ENCODE measurements at regions not wholly inside any gene's neighbourhood (a gene's known extent, or its start where the extent isn't known, plus 50 kb on each side); places are given as distances from the start of the nearest gene placed in this dataset.

- no peak overlapping the region for H3K27ac ChIP-seq (replicated peaks)
- TF ChIP-seq POLR2AphosphoS5 (IDR thresholded peaks at IDR 0.05; ENCODE audit: low read depth) (no peak), SPI1 (IDR thresholded peaks at IDR 0.05; ENCODE audit: borderline replicate concordance, low read depth) (no peak), GABPA (IDR thresholded peaks at IDR 0.05; ENCODE audit: low read depth) (no peak), CTCF (IDR thresholded peaks at IDR 0.05; ENCODE audit: insufficient read depth, low read length) (no peak), REST (IDR thresholded peaks at IDR 0.05; ENCODE audit: insufficient replicate concordance, low read depth) (no peak)
- no peaks in the 10 kb centered on the region for H3K27me3 ChIP-seq (ENCODE audit: insufficient read depth, poor library complexity, severe bottlenecking)
- no peak overlapping the region for H3K4me3 ChIP-seq (replicated peaks; ENCODE audit: insufficient read depth, low read length)
- DNase-seq (ENCODE audit: low read depth in 1 of 2, low spot score in 1 of 2), result no peak
Observed at GRCh38 chr18:75936862-75937261, 509.4 kb upstream of the SMIM21 start.

GRCh38 chr18:75931079-75931478, 503.6 kb upstream of the SMIM21 start:
- DNase-seq (ENCODE audit: low read depth in 1 of 2, low spot score in 1 of 2), result no peak
- Histone ChIP-seq H3K27ac (replicated peaks) (no peak overlapping the region), H3K27me3 (ENCODE audit: insufficient read depth, poor library complexity, severe bottlenecking) (no peaks in the 10 kb centered on the region), H3K4me3 (replicated peaks; ENCODE audit: insufficient read depth, low read length) (no peak overlapping the region)
- TF ChIP-seq SPI1 (IDR thresholded peaks at IDR 0.05; ENCODE audit: borderline replicate concordance, low read depth), result no peak
- no peak for TF ChIP-seq CTCF (IDR thresholded peaks at IDR 0.05; ENCODE audit: insufficient read depth, low read length)
- TF ChIP-seq GABPA (IDR thresholded peaks at IDR 0.05; ENCODE audit: low read depth), result no peak
- no peak for TF ChIP-seq REST (IDR thresholded peaks at IDR 0.05; ENCODE audit: insufficient replicate concordance, low read depth)
- no peak for TF ChIP-seq POLR2AphosphoS5 (IDR thresholded peaks at IDR 0.05; ENCODE audit: low read depth)

GRCh38 chr18:75928706-75929105, 501.2 kb upstream of the SMIM21 start:
- no peak for DNase-seq (ENCODE audit: low read depth in 1 of 2, low spot score in 1 of 2)
- Histone ChIP-seq H3K4me3 (replicated peaks; ENCODE audit: insufficient read depth, low read length) (no peak overlapping the region), H3K27ac (replicated peaks) (no peak overlapping the region), H3K27me3 (ENCODE audit: insufficient read depth, poor library complexity, severe bottlenecking) (no peaks in the 10 kb centered on the region)
- TF ChIP-seq SPI1 (IDR thresholded peaks at IDR 0.05; ENCODE audit: borderline replicate concordance, low read depth) (no peak), POLR2AphosphoS5 (IDR thresholded peaks at IDR 0.05; ENCODE audit: low read depth) (no peak), GABPA (IDR thresholded peaks at IDR 0.05; ENCODE audit: low read depth) (no peak), CTCF (IDR thresholded peaks at IDR 0.05; ENCODE audit: insufficient read depth, low read length) (no peak), REST (IDR thresholded peaks at IDR 0.05; ENCODE audit: insufficient replicate concordance, low read depth) (no peak)

Data from HL-60 (cell line).